Osteocyte (in vitro differentiated cells): ENCODE measurements at regions not wholly inside any gene's neighbourhood (a gene's known extent, or its start where the extent isn't known, plus 50 kb on each side); places are given as distances from the start of the nearest gene placed in this dataset.

Experiments
- DNase-seq: peaks from one replicate; pipeline ENCODE4 v3.0.0; 2021; ENCODE audit warnings: mixed read lengths; ENCODE audit not compliant: unreplicated experiment; ENCODE audit errors: extremely low spot score
- H3K27ac Mint-ChIP-seq: one replicate; pipeline ENCODE4 v1.8.0; 2021; ENCODE audit warnings: mild to moderate bottlenecking, mixed read lengths; ENCODE audit not compliant: unreplicated experiment
- H3K27me3 Mint-ChIP-seq: one replicate; pipeline ENCODE4 v1.8.0; 2021; ENCODE audit warnings: mixed read lengths; ENCODE audit not compliant: unreplicated experiment
- H3K36me3 Mint-ChIP-seq: one replicate; pipeline ENCODE4 v1.8.0; 2021; ENCODE audit warnings: mixed read lengths; ENCODE audit not compliant: unreplicated experiment
- H3K4me1 Mint-ChIP-seq: one replicate; pipeline ENCODE4 v1.8.0; 2021; ENCODE audit warnings: mixed read lengths; ENCODE audit not compliant: unreplicated experiment
- H3K4me3 Mint-ChIP-seq: one replicate; pipeline ENCODE4 v1.8.0; 2021; ENCODE audit warnings: mild to moderate bottlenecking, moderate library complexity, mixed read lengths; ENCODE audit not compliant: unreplicated experiment
- H3K9me3 Mint-ChIP-seq: one replicate; pipeline ENCODE4 v1.8.0; 2021; ENCODE audit warnings: mixed read lengths; ENCODE audit not compliant: unreplicated experiment
- CTCF ChIP-seq: fragments of 200-600 bp; sonication (generic); IDR thresholded peaks from 2 replicates; pipeline ENCODE4 v1.5.0; 2021; ENCODE audit warnings: antibody characterized with exemption, mild to moderate bottlenecking, moderate library complexity

GRCh38 chr15:93831641-93832040, 399.7 kb upstream of the MCTP2 start:
- no peak for DNase-seq
- no peaks in the 10 kb centered on the region for H3K9me3 Mint-ChIP-seq
- no peaks in the 10 kb centered on the region for H3K36me3 Mint-ChIP-seq
- no peak overlapping the region for H3K4me3 Mint-ChIP-seq
- H3K27ac Mint-ChIP-seq: no peak overlapping the region
- TF ChIP-seq CTCF: no peak
- H3K27me3 Mint-ChIP-seq: no peaks in the 10 kb centered on the region
- H3K4me1 Mint-ChIP-seq: no peaks in the 10 kb centered on the region

- TF ChIP-seq CTCF: no peak
- H3K27me3 Mint-ChIP-seq: no peaks in the 10 kb centered on the region
- H3K4me3 Mint-ChIP-seq: no peak overlapping the region
- no peak for DNase-seq
- no peaks in the 10 kb centered on the region for H3K9me3 Mint-ChIP-seq
- no peaks in the 10 kb centered on the region for H3K36me3 Mint-ChIP-seq
- no peaks in the 10 kb centered on the region for H3K4me1 Mint-ChIP-seq
- no peak overlapping the region for H3K27ac Mint-ChIP-seq
These were observed 400.9 kb upstream of the MCTP2 start for GRCh38 chr15:93830221-93831080.

- Mint-ChIP-seq H3K4me1 (no peaks in the 10 kb centered on the region), H3K36me3 (no peaks in the 10 kb centered on the region), H3K9me3 (no peaks in the 10 kb centered on the region), H3K27ac (no peak overlapping the region), H3K4me3 (no peak overlapping the region), H3K27me3 (no peaks in the 10 kb centered on the region)
- no peak for DNase-seq
- TF ChIP-seq CTCF: no peak
These were observed 402.1 kb upstream of the MCTP2 start for GRCh38 chr15:93829115-93829870.

- Mint-ChIP-seq H3K36me3 (no peaks in the 10 kb centered on the region), H3K4me1 (no peaks in the 10 kb centered on the region), H3K27me3 (no peaks in the 10 kb centered on the region), H3K27ac (no peak overlapping the region), H3K4me3 (no peak overlapping the region), H3K9me3 (no peaks in the 10 kb centered on the region)
- no peak for TF ChIP-seq CTCF
- no peak for DNase-seq
These were observed 404.6 kb upstream of the MCTP2 start for GRCh38 chr15:93826790-93827189.

GRCh38 chr15:93826293-93826692, 405.1 kb upstream of the MCTP2 start:
- Mint-ChIP-seq H3K9me3 (no peaks in the 10 kb centered on the region), H3K36me3 (no peaks in the 10 kb centered on the region), H3K27ac (no peak overlapping the region), H3K4me1 (no peaks in the 10 kb centered on the region), H3K4me3 (no peak overlapping the region), H3K27me3 (no peaks in the 10 kb centered on the region)
- no peak for TF ChIP-seq CTCF
- no peak for DNase-seq
